Activated naive CD8-positive, alpha-beta T cell (primary cell): ENCODE measurements at regions not wholly inside any gene's neighbourhood (a gene's known extent, or its start where the extent isn't known, plus 50 kb on each side); places are given as distances from the start of the nearest gene placed in this dataset.

ENCODE experiments used
- H3K27ac Mint-ChIP-seq: one replicate; pipeline ENCODE4 v1.8.0; 2021; ENCODE audit warnings: mixed read lengths
- H3K27me3 Mint-ChIP-seq: one replicate; pipeline ENCODE4 v1.8.0; 2021; ENCODE audit warnings: mixed read lengths
- H3K36me3 Mint-ChIP-seq: one replicate; pipeline ENCODE4 v1.8.0; 2021; ENCODE audit warnings: mixed read lengths
- H3K4me1 Mint-ChIP-seq: one replicate; pipeline ENCODE4 v1.8.0; 2021; ENCODE audit warnings: low read depth, mixed read lengths
- H3K4me3 Mint-ChIP-seq: one replicate; pipeline ENCODE4 v1.8.0; 2021; ENCODE audit warnings: mild to moderate bottlenecking, mixed read lengths
- H3K9me3 Mint-ChIP-seq: one replicate; pipeline ENCODE4 v1.8.0; 2021; ENCODE audit warnings: low read depth, mixed read lengths

DNA sequence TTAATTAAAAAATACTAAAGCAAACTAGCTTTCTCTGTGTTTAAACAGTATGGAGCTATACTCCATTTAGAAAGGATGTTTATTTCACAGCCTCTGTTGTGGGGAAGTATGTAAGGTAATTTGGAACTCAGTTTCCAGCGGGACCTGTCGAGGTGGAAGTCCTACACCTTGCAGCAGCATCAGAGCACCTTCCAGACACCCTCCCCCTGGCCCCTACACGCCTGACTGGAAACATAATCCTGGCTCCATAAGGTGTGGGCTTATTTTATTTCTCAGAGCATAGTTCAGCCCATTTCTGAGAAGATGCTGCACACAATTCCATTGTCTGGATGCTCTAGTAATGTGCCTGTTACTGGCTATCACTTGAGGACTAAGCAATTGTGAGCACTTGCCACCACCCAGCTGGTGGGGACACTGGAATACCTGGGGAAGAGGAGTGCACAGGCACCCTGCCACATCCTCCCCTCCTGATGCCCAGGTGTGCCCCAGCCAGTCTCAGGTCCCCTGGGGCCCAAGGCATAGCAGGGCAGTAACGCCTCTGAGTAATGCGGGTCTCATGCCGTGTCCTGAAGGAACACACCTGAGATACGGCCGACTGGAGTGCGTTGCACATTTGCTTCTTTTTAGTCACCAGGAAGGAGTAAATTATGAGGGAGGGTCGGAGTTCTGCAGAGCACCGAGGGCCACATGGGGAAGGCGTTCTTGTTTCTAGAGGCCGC, 556.5 kb downstream of the QKI start:
- H3K27me3 Mint-ChIP-seq = no peaks in the 10 kb centered on the region
- no peaks in the 10 kb centered on the region for H3K9me3 Mint-ChIP-seq
- no peak overlapping the region for H3K4me3 Mint-ChIP-seq
- H3K27ac Mint-ChIP-seq = no peak overlapping the region
- no peaks in the 10 kb centered on the region for H3K4me1 Mint-ChIP-seq
- H3K36me3 Mint-ChIP-seq = no peaks in the 10 kb centered on the region

DNA sequence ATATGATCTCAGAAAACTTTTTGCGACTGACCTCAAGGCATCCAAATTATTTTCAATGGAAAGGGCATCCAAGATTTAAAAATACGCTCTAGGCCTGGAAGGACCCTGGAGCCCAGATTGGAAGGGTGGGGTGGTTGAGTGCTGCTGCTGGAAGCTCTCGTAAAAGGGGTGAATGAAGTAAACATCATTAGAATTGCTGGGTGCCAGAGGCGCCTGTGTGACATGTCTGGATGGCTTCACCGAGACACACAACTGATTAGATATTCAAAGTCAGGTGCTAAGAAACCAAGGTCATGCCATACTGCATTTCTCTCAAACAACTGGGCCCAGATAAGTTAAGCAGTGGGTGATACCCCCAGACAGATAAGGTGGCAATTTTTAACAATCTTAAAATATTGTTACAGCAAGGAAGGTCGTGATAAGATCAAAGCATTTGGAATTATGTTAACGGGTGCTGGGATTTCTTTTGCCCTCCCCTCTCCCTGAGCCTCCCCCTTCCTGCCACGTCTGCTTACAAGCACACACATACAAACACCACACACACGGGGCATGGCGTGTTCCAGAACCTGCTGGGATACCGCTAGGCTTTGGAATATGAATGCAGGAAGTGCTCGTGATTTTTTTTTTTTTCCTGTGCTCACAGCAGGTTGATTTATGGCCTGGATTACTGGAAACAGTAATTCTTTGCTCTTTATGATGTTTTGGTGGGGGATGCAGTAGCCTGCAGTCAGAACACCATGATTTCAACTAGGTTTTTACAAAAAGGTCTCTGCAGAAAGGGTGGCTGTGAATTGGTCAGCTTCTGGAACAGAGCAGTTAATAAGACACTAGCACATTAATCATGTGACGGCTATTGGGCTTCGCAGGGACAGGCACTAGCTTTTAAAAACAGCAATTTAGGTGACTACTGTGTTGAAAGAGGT, 551.2 kb downstream of the QKI start:
- no peaks in the 10 kb centered on the region for H3K4me1 Mint-ChIP-seq
- H3K27ac Mint-ChIP-seq = no peak overlapping the region
- H3K4me3 Mint-ChIP-seq = no peak overlapping the region
- no peaks in the 10 kb centered on the region for H3K36me3 Mint-ChIP-seq
- H3K9me3 Mint-ChIP-seq = no peaks in the 10 kb centered on the region
- no peaks in the 10 kb centered on the region for H3K27me3 Mint-ChIP-seq

DNA sequence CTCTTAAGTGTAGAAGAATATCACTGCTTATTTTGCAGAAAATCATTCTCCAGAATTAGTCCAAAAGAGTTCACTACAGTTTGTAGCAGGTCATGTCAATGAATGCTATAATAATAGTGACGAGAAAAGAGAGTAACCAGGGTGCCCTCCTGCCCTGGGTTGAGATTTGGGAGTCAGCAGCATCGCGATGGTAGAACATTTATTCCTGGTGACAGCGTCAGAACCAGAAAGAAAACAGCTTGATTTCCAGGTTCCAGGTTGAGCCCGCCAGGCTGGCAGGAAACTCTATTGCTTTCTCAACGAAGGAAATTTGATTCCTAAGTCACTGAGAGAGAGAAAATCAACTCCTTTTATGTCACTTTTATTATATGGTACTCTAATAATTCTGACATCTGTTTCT, 550.3 kb downstream of the QKI start:
- Mint-ChIP-seq H3K4me3 (no peak overlapping the region), H3K36me3 (no peaks in the 10 kb centered on the region), H3K4me1 (no peaks in the 10 kb centered on the region), H3K9me3 (no peaks in the 10 kb centered on the region), H3K27me3 (peaks cover 1% of the 10 kb centered on the region), H3K27ac (no peak overlapping the region)

DNA sequence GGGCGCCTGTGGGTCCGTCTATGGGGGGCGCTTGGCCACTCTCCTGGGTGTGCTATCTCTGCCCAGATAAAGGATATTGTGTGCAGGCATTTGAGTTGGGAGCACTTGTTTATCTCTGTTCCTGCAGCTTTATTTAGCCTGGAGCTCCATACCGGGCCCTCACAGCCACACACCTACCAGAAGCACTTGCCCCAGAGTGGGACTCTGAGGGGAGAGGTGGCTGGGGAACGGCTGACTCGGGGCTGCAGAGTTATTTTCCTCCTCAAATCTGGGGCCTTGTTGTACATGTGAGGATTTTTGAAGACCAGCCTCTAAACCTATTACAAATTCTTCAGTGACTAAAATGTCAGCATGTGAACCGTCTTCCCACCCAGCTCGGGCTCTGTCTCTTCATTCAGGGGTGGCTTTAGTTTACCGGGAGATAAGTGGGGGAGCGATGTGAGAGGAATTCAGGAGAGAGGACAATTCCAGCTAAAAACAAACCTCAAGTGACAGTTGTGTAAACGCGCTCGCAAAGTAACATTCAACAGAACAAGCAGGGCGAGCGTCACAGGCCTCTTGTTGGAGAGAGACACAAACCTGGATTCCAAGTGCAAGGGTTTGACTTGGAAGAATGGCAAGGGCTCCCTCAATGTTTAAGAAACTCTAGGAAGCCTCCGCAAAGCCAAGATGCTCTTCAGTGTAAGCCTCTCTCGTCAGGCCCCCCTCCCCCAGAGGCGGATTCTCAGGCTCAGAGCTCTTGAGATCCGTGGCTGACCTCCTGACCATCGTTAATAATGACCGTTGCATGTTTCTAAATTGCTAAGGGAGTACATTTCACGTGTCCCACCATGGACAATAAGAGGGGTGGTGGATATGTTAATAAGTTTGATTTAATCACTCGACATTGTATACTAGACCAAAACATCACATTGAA, 548.9 kb downstream of the QKI start:
- no peaks in the 10 kb centered on the region for H3K4me1 Mint-ChIP-seq
- no peaks in the 10 kb centered on the region for H3K36me3 Mint-ChIP-seq
- H3K9me3 Mint-ChIP-seq = no peaks in the 10 kb centered on the region
- no peak overlapping the region for H3K27ac Mint-ChIP-seq
- no peak overlapping the region for H3K4me3 Mint-ChIP-seq
- peaks cover 2% of the 10 kb centered on the region for H3K27me3 Mint-ChIP-seq

DNA sequence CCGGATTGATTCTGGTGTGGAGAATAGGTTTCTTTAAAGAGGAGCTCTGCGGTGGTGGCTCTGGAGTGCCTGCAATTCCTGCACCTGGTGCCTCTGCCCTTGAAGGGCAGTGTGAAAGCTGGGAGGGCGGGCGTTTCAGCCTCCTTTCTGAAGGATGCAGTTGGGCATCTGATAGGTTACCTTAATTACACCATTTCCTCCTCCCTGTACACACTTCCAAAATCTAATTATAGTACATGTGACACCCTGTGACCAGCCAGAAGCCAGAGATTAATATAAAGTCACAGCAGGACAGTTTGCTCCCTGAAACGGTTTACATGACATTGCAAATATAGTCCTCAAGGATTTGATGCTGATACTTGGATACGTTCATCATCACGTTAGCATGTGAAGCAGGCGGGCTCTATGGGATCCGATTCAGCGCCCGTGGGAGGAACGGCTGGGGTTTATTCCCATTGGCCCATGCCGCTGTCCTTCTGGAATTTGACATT, 548.2 kb downstream of the QKI start:
- no peak overlapping the region for H3K27ac Mint-ChIP-seq
- H3K4me1 Mint-ChIP-seq = no peaks in the 10 kb centered on the region
- H3K27me3 Mint-ChIP-seq = peaks cover 2% of the 10 kb centered on the region
- H3K9me3 Mint-ChIP-seq = no peaks in the 10 kb centered on the region
- no peaks in the 10 kb centered on the region for H3K36me3 Mint-ChIP-seq
- no peak overlapping the region for H3K4me3 Mint-ChIP-seq

DNA sequence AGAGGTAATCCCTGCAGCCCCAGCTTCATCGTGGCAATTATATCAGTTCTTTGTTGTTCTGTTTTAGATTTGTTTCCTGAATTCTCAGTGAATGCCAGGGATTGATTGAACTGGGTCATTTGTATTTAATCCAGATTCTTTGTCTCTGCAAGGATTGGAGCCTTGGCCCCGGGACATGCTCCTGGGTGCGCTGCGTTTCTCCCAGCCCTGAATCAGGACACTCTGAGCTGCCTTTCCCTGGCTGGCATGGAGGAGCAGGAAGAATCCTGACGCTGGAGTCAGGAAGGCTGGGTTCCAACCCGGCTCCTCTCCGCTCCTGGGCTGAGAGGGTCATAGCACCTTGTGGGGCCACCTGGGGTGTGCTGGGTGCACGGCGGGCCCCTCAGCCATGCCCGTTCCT, 545.6 kb downstream of the QKI start:
- H3K27me3 Mint-ChIP-seq = peaks cover 8% of the 10 kb centered on the region
- H3K4me3 Mint-ChIP-seq = no peak overlapping the region
- H3K36me3 Mint-ChIP-seq = no peaks in the 10 kb centered on the region
- no peaks in the 10 kb centered on the region for H3K4me1 Mint-ChIP-seq
- H3K9me3 Mint-ChIP-seq = no peaks in the 10 kb centered on the region
- no peak overlapping the region for H3K27ac Mint-ChIP-seq

DNA sequence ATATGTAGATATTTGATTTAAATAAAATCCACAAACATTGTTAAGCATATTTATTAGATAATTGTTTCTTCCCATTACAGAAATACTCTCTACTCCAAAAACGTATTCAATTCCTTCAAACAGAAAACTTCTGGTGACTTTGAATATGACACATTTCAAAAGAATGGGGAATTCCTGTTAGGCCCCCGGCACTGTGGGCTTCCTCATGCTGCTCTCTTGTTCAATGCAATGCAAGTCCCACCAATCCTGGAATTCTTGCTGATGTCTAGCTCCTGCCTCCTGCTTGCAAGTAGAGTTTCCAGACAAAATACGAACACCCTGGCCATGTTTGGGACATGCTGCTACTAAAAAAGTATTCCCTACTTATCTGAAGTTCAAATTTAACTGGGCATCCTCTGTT, 544.1 kb downstream of the QKI start:
- Mint-ChIP-seq H3K4me1 (no peaks in the 10 kb centered on the region), H3K27me3 (peaks cover 8% of the 10 kb centered on the region), H3K4me3 (no peak overlapping the region), H3K36me3 (no peaks in the 10 kb centered on the region), H3K27ac (no peak overlapping the region), H3K9me3 (no peaks in the 10 kb centered on the region)

DNA sequence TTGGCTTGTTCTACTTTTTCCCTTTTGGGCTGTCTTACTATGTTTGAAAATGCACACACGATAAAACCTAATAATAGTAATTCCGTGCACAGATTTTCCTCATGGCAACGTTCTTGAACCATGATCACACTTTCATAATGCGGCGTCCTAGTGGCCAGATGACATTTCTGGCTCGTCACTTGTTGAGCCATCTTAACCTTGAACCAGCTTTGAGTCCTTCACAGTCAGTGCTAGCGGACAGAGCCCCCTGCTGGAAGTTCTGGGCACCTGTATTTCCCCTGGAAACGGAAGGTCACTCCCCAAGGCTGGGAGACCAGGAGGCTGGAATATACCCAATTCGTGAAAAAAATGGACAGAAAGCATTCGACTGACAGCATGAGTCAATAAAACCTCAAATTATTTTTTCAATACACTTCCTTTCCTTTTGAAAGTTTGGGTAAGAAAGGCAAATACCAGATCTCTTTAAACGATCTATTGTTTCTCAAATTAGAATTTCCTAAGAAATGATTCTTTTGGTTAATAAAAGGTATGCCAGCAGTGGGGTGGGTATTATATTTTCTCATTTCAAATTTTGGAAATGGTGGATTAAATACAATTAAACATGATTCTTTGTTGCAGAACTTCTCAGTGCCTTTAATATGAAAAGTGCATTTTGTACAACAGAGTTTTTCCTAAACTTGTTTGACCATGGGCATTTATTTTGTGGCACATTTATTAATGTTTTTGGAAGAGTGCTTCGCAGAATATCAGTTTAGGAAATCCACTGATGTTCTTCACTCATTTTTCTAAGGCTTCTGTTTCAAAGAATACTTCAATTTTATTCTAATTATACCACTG, 542.3 kb downstream of the QKI start:
- H3K4me3 Mint-ChIP-seq = no peak overlapping the region
- H3K27ac Mint-ChIP-seq = no peak overlapping the region
- peaks cover 9% of the 10 kb centered on the region for H3K27me3 Mint-ChIP-seq
- no peaks in the 10 kb centered on the region for H3K9me3 Mint-ChIP-seq
- no peaks in the 10 kb centered on the region for H3K4me1 Mint-ChIP-seq
- no peaks in the 10 kb centered on the region for H3K36me3 Mint-ChIP-seq

DNA sequence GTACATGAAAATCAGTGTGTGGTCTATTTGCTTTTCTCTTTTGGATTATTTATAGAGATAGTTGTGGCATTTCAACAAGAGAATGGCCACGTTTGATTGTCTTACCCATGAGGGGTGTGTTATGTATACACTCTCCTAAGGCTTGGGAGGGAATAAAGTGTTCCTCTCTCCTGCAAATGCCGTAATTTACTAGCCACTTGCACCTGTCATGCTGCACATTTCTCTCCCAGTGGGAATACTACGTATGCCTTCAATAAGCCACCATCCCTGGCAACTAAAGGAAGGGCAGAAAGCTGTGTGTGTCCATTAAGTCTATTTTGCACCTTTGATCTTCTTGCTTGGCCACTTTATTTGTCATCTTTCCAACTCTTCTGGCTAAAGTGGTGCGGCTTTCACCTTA, 541.2 kb downstream of the QKI start:
- no peak overlapping the region for H3K4me3 Mint-ChIP-seq
- H3K27me3 Mint-ChIP-seq = peaks cover 15% of the 10 kb centered on the region
- no peak overlapping the region for H3K27ac Mint-ChIP-seq
- H3K4me1 Mint-ChIP-seq = no peaks in the 10 kb centered on the region
- no peaks in the 10 kb centered on the region for H3K9me3 Mint-ChIP-seq
- H3K36me3 Mint-ChIP-seq = no peaks in the 10 kb centered on the region

DNA sequence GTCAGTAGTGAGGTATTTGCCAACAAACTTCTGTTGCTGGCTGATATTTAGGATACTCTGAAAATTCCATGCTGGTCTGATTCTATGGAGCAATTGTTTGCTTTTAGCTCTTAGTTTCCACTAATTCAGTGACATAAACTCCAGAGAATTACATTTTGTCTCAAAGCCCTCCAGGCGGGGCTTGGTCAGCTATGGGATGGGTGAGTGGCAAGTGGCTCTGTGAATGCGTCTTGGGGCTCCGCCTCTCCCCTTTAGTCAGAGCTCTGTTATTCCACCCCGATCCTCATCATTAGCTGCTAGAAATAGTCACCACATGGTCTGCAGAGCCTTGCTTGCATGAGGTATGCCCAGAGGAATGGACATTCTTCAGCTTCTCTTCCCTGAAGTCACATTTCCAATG, 540.6 kb downstream of the QKI start:
- Mint-ChIP-seq H3K27me3 (peaks cover 15% of the 10 kb centered on the region), H3K4me1 (no peaks in the 10 kb centered on the region), H3K9me3 (no peaks in the 10 kb centered on the region), H3K27ac (no peak overlapping the region), H3K4me3 (no peak overlapping the region), H3K36me3 (no peaks in the 10 kb centered on the region)

DNA sequence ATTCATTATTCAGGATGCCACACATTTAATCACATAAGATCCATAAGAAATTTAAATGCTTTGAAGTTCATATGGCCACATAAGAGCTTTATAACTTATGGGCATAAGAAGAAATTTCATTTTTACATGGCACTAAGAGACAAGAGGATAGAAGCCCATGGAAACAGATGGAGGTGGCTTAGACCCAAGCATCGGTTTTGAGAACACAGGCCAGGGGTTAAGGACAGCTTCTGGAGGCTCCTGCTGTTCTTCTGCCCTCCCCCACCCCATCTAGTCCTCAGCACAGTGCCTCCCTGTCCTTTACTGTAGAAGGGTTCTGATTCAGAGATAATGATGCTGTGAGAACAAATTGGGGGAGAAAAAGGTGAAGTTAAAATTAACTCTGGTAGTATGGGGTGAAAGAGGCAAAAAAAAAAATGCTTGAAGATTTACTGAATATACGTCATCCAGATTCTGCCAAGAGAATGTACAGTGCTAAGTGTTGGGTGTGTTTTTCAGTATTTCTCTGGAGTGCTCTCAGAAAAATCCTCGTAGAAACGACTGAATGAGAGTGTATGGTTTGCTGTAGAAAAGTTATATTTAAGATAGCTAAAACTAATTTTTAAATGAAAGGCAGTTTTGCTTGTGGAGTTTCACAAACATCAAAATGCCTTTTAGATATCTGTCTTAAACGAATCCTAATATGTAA, 539.7 kb downstream of the QKI start:
- peaks cover 13% of the 10 kb centered on the region for H3K27me3 Mint-ChIP-seq
- no peaks in the 10 kb centered on the region for H3K4me1 Mint-ChIP-seq
- H3K27ac Mint-ChIP-seq = no peak overlapping the region
- H3K9me3 Mint-ChIP-seq = no peaks in the 10 kb centered on the region
- H3K36me3 Mint-ChIP-seq = no peaks in the 10 kb centered on the region
- H3K4me3 Mint-ChIP-seq = no peak overlapping the region

DNA sequence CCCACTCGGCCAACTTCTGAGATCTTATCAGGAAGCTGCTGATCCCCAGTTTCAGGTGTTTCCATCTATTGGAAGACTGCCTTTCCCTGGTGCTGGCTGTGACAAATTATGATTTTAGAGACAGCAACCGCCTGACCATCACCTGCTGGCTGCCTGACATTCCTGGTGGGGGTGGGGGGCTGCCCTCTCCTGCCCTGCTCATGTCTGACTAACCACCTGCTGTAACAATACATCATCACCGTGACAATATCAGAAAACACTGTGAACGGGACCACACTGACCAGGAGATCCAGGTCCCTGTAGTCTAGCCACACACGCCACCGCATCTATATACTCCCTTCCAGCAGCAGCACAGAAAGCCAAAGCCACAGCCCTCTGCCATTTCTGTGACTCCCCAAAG, 537.5 kb downstream of the QKI start:
- no peak overlapping the region for H3K4me3 Mint-ChIP-seq
- no peaks in the 10 kb centered on the region for H3K4me1 Mint-ChIP-seq
- H3K9me3 Mint-ChIP-seq = no peaks in the 10 kb centered on the region
- H3K27ac Mint-ChIP-seq = no peak overlapping the region
- H3K36me3 Mint-ChIP-seq = no peaks in the 10 kb centered on the region
- H3K27me3 Mint-ChIP-seq = peaks cover 18% of the 10 kb centered on the region

DNA sequence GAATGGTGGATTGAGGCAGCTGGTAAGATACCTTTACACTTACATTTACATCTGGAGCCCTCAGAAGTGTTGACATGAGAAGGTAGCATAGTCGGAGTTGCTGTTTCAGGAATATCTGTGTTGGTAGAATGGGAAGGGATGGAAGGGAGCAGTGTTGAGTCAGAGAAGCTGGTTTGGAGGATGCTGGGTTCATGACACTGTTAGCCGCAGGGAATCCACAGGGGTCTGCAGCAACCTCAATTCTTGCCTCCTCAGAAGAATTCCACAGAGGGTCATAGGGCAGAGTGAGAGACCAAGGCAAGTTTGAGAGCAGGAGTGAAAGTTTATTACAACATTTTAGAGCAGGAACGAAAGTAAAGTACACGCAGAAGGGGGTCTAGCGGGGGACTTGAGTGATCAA, 536.8 kb downstream of the QKI start:
- Mint-ChIP-seq H3K36me3 (no peaks in the 10 kb centered on the region), H3K27ac (no peak overlapping the region), H3K4me3 (no peak overlapping the region), H3K9me3 (no peaks in the 10 kb centered on the region), H3K4me1 (no peaks in the 10 kb centered on the region), H3K27me3 (peaks cover 18% of the 10 kb centered on the region)

DNA sequence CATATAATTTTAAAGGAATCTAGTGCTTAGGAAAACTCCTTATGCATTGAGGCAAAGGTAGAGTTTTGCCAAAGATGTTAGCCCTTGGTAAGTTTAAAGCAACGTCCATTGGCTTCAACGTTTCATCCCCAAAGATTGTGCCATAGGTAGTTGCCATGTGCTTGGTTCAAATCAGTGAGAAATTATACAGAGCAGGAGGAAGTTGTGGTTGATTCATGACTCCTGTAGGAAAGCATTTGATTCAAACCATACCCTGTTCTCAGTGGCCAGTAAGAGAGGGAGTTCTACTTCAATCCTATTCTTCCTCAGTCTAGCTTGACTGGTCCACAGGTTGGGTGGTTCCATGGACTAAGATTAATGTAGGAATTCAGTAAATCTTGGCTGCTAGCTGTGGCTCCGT, 535.6 kb downstream of the QKI start:
- H3K27me3 Mint-ChIP-seq = peaks cover 15% of the 10 kb centered on the region
- H3K36me3 Mint-ChIP-seq = no peaks in the 10 kb centered on the region
- no peak overlapping the region for H3K4me3 Mint-ChIP-seq
- no peaks in the 10 kb centered on the region for H3K4me1 Mint-ChIP-seq
- no peaks in the 10 kb centered on the region for H3K9me3 Mint-ChIP-seq
- H3K27ac Mint-ChIP-seq = no peak overlapping the region
